ENCODE measurements at regions not wholly inside any gene's neighbourhood (a gene's known extent, or its start where the extent isn't known, plus 50 kb on each side); places are given as distances from the start of the nearest gene placed in this dataset.
A peak's percentile ranks its signal among the peaks of the same experiment; 100 is the strongest.
"Not testable (repeated sequence)": the region's sequence is repeated elsewhere in the genome, so short reads cannot be mapped to it uniquely, and the experiment has no call there.

- no peak for DNase-seq
These were observed 563.1 kb upstream of the FAM98A start for GRCh38 chr2:34162231-34162630.

GRCh38 chr2:34161549-34161948, 562.5 kb upstream of the FAM98A start:
- DNase-seq: no peak

DNA sequence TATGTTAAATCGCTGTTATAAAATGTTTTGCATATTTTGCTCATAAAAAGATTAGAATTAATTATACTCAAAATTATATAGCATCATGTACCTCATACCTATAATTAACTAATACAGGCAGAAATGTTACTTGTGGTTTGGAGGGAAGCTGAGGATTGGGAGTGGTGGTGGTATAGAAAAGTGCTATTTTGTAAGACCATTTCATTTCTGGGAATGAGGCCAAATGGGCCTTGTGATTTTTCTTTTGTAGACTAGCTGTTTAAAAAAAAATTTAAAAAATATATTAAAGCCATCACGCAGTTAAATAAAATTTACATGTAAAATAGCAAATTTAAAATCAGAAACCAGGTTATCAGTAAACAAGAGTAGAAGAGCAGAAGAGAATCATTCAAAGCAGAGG, 560.8 kb upstream of the FAM98A start:
- DNase-seq: no peak

DNA sequence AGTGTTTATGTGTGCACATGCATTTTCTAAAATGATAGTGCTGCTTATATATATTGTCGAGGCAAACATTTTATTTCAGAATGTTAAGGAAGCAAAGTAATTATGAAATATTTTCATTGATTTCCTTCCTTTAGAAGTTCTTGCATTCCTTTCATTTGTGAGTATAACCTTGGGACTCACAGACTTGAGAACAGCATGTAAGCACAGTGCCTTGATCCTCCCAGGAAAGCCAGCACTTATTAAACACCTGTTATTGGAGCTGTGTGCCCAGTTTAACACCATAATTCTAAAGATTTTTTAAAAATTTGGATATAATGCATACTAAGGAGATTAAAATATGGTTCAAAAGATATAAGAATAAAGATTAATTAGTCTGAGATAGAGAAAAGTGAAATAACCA, 554.4 kb upstream of the FAM98A start:
- DNase-seq: no peak

DNA sequence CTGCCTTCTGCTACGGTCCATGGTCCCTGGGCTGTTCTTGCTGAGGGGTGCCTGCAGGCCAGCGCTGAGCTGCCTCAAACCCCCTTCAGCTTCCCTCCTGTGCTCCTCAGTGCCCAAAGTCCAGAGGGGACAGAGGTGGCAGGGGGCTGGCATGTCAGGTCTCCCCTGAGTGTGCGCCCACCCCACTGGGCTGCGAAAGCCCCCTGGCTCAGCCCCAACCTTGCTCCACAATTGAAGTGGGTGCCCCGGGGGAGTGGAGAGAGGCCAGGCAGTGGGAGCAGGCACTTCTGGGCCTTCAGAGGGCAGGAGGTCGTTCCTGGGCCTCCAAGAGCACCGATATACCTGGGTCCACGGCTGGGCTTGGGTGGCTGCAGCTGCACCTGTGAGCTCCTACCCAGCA, 548.7 kb upstream of the FAM98A start:
- no peak for DNase-seq

DNA sequence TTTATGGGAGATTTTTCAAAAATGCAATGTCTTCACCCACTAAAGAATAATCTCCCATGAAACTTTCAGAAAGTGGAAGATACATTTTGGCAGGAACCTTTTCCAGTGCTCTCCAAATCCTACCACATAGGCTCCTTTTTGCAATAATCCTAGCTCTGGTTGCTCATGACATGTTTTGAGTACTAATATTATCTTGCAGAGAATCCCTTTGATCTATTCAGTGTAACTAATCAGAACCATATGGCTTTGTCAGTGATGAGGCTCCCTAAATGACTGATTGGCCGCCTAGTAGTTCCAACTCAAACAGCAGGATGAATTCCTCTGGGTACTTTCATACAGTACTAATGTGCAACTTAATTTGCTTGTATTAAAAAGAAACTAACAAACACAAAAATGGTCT, 544.0 kb upstream of the FAM98A start:
- DNase-seq: no peak

DNA sequence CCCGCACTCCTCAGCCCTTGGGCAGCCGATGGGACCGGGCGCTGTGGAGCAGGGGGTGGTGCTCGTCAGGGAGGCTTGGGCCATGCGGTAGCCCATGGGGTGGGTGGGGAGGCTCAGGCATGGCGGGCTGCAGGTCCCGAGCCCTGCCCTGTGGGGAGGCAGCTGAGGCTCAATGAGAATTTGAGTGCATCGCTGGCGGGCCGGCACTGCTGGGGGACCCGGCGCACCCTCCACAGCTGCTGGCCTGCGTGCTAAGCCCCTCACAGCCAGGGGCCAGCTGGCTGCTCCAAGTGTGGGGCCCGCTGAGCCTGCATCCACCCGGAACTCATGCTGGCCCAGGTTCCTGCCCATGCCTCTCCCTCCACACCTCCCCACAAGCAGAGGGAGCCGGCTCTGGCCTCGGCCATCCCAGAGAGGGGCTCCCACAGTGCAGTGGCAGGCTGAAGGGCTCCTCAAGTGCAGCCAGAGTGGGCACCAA, 543.5 kb upstream of the FAM98A start:
- DNase-seq: not testable (repeated sequence)

DNA sequence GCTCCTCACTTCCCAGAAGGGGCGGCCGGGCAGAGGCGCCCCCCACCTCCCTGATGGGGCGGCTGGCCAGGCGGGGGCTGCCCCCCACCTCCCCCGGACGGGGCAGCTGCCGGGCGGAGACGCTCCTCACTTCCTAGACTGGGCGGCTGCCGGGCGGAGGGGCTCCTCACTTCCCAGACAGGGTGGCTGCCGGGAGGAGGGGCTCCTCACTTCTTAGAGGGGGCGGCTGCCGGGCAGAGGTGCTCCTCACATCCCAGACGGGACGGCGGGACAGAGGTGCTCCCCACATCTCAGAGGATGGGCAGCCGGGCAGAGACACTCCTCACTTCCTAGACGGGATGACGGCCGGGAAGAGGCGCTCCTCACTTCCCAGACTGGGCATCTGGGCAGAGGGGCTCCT, 534.0 kb upstream of the FAM98A start:
- not testable (repeated sequence) for DNase-seq

GRCh38 chr2:34126279-34126678, 527.2 kb upstream of the FAM98A start:
- DNase-seq: no peak

DNA sequence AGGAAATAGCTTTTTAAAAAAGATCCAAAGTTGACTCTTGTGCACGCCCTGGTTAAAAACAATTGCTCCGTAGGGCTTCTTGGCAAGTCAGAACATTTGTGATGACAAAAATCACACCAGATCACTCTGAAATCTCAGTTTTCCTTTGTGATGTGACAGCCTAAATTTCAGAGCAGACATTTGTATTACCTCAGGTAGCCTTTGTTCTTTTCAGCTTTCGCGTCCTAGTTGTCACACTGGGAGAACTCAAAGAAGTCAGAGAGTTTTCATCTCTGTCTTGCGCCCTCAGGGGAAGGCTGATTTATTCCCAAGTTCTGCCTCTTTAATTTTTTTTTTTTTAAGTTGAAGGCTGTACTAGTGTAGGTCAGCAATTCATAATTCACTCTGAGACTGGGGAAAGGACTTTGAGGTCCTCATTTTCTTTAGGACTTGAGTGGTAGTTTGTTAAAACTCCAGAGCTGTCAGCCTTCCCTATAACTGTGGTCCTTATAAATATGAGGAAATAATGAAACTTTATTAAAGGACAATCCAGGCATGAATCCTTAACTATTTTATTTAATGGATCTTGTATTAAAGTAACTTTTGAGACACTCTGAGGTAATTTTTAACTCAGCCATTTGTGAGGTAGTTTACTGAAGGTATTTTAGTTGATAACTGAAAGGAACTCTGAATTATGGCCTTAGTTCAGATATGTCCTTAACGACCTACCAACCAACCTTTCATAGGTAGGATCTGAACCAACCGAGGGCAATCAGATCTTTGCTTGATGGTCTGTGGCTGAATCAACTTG, 525.1 kb upstream of the FAM98A start:
- no peak for DNase-seq

DNA sequence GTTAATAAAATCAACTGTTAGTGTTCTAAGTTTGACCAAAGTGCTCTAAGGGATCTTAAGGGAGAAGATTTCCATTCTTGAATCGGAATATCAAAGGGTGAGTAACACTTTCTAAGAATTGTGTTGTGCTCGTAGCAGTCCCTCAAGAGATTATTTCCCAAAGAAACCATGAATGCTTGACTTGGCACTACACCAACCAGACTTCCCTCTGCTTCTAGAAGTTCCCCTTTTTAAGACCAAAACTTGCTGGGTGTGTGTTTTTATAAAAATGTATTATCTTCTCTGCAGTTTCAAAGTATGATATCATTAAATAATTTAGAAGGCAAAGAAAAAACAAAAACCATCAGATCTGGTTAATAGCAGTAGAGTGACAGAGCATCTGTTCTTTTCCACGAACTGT, 522.0 kb upstream of the FAM98A start:
- DNase-seq: no peak

DNA sequence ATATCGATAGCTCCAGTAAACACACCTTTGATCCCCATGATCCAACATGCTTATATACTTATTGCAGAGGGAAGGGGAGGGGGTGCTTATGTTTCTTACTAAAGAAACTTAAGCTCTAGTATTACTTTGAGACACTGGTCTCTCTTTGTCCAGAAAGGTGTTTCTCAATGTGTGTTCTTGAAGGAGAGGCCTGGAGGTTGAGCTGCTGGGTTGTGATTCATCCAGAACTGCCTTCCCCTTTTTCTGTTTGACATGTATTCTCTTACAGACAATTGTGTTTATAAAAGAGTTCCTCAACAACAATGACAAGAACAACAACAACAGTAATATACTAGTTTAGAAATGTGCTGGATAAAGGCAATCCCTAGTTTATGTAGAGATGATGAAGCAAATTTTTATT, 516.0 kb upstream of the FAM98A start:
- DNase-seq: no peak

GRCh38 chr2:34112161-34112560, 513.1 kb upstream of the FAM98A start:
- no peak for DNase-seq

DNA sequence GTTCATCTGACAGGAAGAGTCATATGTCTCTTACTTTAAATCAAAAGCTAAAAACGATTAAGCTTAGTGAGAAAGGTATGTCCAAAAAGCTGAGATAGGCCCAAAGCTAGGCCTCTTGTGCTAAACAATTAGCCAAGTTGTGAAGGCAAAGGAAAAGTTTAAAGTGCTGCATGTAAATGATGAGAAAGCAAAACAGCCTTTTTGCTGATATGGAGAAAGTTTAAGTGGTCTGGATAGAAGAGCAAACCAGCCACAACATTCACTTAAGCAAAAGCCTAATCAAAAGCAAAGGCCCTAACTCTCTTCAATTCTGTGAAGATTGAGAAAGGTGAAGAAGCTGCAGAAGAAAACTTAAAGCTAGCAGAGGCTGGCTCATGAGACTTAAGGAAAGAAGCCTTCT, 511.3 kb upstream of the FAM98A start:
- no peak for DNase-seq

DNA sequence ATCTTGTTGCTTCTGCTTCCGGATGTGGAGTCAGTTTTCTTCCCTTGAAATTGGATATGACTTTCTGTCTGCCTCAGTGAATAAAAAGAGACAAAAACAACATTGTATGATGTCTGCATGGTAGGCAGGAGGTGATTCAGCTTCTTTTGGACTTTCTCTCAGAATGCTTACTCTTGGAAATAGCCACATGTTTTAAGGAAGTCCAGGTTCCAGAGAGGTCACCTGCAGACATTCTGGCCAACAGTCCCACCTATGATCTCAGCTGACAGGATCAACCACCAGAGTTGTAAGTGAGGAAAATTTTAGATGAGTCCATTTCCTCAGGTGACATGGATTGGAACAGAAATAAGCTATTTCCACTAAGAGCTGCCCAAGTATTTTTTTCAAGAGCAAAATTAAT, 508.7 kb upstream of the FAM98A start:
- DNase-seq: no peak

DNA sequence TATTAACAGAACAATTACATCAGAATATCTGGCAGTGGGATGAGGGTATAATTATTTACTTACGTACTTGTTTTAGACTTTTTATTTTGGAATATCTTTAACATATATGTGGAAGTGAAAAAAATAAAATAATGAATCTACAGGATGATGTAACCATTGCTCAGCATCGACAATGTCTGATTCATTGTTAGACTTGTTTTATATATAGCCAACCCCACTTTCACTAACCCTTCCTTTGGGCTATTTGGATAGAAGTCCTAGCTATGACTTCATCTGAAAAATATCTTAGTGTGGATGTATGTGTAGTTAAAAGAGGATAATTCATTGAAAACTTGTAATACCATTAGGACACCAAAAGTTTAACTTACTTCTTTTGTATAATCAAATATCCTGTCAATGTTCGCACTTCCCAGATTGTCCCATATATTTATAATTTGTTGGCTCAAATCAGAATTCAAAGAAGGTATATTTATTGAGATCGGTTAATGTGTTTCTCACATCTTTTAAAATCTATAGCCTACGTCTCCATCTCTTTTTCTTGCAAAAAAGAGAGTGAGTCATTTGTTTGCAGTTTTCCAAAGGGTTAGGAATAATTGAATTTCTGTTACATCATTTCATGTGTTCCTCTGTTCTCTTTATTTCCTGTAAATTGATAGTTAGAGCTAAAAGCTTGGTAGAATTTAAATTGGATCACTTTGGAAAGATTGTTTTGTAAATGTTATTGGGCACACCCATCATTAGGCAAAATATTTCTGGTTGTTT, 506.1 kb upstream of the FAM98A start:
- DNase-seq: peak; percentile 10

- DNase-seq: no peak
These were observed 505.5 kb upstream of the FAM98A start for GRCh38 chr2:34104601-34105000.

DNA sequence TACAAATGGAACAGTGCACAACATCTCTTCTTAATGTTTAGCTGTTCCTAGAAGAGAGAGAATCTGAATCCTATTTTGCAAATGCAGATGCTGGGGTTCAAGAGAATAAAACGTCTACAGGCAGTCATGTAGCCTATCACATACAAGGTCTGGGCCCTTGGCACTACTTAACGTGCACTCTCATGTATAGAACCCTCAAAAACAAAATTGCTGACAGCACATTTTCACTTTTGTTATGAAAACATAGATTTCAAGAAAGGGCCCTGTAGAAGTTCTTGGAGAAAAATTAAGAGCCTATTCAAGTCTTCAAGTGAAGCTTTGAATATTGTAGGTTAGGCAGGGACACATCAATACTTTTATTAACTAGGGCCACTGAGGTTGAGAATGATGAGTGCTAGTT, 504.3 kb upstream of the FAM98A start:
- DNase-seq: no peak

- DNase-seq: no peak
These were observed 503.2 kb upstream of the FAM98A start for GRCh38 chr2:34102339-34102738.

DNA sequence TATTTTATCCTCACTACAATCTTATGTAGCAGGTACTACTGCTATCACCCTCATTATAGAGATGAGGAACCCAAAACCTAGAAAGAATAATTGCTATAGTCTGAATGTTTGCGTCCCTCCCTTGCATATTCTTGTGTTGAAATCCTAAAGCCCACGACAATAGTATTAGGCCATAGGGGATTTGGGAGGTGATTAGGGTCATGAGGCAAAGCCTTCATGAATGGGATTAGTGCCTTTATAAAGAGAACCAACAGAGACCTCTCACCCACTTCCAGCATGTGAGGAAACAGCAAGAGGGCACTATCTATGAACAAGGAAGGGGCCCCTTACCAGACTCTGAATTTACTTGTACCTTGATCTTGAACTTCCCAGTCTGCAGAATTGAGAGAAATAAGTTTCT, 500.3 kb upstream of the FAM98A start:
- DNase-seq: no peak

DNA sequence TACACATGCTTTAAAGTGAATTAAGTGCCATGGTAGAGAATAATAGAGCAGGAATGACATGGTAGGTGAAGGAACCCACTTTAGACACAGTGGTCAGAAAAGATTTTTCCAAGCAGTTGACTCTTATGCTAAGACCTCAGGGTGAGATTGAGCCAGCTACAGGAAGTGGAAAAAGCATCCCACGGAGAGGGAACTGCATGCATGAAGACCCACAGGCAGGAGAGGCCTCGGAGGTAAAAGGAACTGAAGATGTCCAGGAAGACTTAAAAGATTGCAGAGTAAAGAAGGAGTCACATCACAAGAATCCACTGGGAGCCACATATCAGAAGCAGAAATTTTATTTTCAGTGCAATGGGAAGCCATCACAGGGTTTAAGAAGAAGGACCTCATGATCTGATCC, 499.2 kb upstream of the FAM98A start:
- no peak for DNase-seq

DNA sequence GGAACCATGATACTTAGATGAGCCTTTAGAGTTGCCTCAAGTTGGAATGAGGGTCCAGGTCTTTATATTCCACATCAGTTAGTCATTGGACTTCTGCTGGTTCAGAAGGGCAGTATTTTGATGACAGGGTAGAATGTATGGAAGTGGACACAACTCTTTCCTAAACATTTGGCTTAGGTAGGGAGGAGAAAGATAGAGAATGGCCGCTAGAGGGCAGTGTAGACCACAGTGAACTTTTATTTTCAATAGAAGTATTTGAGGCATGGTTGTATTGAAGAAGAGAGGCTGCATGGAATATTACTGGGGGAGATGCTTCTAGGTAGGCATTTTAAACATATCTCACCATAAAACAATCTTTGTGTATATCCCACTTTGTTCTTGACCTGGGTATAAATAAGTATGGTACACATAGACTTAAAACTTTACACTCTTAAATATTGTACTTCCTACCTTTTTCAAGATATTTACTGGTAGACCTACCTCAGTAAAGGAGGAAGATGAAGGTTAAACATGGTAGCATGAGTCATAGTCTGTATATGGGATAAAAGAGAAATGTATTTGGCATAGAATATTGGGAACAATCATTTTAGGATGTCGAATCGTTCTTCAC, 497.6 kb upstream of the FAM98A start:
- DNase-seq: peak; percentile 86

DNA sequence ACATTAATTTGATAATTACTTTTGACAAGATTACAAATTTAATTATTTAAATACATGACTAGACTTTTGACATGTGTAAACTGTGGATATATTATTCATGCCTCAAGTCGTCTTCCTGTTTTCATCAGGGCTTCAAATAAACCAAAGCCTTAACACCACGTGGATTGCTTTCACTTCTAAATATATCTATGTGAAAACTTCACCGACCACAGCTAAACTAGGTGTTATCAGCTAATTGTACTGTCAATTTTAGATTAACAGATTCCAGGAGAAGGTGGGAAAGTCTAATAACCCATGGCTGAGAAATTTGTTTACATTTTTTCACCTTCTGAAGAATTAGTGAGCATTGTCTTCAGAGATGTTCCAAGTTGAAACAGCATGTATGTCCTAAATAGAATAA, 494.7 kb upstream of the FAM98A start:
- no peak for DNase-seq
